Cerebellar cortex (tissue), 1 donor: ENCODE measurements at regions not wholly inside any gene's neighbourhood (a gene's known extent, or its start where the extent isn't known, plus 50 kb on each side); places are given as distances from the start of the nearest gene placed in this dataset.
"Not testable (repeated sequence)": the region's sequence is repeated elsewhere in the genome, so short reads cannot be mapped to it uniquely, and the experiment has no call there.

Experiments used
- DNase-seq: peaks from one replicate; pipeline ENCODE4 v3.0.0-alpha.2; 2015; ENCODE audit warnings: low spot score

DNA sequence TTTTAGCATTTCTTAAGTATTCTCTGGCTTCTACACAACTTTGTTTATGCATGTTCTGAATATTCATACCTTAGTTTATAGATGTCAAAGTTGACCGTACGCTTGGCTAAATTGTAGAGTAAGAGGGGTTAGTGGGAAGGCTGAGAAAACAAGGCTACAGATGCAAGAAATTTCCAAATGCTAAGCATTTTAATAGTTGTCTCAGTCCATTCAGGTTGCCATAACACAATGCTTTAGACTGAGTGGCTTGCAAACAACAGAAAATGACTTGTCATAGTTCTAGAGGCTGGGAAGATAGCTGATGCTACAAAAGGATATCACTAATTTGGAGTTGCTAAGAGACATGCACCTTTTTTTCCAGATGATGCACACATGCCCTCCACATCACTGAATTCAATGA, 53.0 kb upstream of the C1QTNF3 start:
- not testable (repeated sequence) for DNase-seq

DNA sequence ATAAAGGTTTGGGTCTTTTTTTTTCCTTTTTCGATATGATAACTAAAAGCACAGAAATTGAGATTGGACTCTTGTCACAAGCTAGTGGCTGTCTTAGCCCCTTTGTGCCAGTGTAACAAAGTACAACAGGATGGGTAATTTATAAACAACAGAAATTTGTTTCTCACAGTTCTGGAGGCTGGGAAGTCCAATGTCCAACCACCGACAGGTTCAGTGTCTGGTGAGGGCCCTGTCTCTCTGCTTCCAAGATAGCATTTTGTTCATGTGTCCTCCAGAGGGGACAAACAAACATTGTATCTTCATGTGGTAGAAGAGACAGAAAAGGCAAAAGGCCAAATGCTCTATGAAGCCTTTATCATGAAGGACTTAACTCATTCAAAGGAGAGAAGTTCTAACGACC, 56.9 kb upstream of the C1QTNF3 start:
- not testable (repeated sequence) for DNase-seq

- DNase-seq, result not testable (repeated sequence)
Observed at GRCh38 chr5:34101567-34101966, 58.6 kb upstream of the C1QTNF3 start.

GRCh38 chr5:34108897-34109296, 65.9 kb upstream of the C1QTNF3 start:
- DNase-seq, result not testable (repeated sequence)

DNA sequence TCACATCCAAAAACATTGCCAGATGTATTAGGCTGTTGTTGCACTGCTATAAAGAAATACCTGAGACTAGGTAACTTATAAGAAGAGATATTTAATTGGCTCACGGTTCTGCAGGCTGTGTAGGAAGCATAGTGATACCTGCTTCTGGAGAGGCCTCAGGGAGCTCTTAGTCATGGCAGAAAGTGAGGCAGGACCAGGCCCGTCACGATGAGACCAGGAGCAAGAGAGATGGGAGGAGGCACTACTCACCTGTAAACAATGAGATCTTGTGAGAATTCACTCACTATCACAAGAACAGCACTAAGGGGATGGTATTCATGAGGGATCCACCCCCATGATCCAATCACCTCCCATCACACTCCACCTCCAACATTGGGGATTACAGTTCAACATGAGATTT, 81.3 kb upstream of the C1QTNF3 start:
- not testable (repeated sequence) for DNase-seq

- DNase-seq, result not testable (repeated sequence)
Observed at GRCh38 chr5:34125354-34125753, 82.3 kb upstream of the C1QTNF3 start.

DNA sequence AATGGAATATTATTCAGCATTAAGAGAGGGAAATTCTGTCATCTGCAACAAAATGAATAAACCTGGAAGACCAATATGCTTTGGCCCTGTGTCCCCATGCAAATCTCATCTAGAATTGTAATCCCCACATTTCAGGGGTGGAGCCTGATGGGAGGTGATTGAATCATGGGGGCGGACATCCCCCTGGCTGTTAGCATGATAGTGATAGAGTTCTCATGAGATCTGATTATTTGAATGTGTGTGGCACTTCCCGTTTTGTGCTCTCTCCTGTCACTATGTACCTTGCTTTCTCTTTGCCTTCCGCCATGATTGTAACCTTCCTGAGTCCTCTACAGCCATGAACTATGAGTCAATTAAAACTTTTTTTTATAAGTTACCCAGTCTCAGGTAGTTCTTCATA, 83.7 kb upstream of the C1QTNF3 start:
- not testable (repeated sequence) for DNase-seq

GRCh38 chr5:34127818-34128217, 84.8 kb upstream of the C1QTNF3 start:
- not testable (repeated sequence) for DNase-seq

- not testable (repeated sequence) for DNase-seq
Observed at GRCh38 chr5:34128890-34129289, 85.9 kb upstream of the C1QTNF3 start.

- not testable (repeated sequence) for DNase-seq
Observed at GRCh38 chr5:34154988-34155387, 112.0 kb upstream of the C1QTNF3 start.

DNA sequence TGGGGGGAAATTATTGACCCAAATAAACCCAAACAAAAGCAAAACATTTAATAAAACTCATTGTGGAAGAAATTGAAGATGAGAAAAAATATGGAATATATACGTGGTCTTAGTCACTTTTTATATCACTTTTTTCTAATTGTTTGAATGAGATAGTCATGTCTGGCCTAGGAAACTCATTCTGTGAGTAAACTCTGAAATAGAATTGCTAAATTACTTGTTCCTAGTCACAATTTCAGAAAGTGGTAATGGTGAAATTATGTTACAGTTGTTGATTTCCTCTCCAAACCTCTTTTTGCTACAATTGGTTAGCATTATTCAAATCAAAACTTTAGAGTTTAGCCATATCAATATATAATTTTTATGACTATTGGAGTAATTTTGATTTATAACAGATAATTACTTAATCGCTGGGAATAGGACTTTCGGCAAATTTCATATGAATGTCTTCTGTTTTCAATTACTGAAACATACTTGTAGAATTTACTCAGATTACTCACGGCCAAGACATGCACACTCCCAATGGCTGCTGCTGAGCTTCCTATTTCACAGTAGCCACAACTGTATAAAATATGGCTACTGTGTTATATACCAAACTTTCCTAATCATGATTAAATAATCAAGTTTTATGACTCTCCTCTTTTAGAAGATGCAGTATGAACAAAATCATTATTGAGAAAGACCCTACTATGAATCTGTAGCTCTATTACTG, 113.8 kb upstream of the C1QTNF3 start:
- DNase-seq, result not testable (repeated sequence)

DNA sequence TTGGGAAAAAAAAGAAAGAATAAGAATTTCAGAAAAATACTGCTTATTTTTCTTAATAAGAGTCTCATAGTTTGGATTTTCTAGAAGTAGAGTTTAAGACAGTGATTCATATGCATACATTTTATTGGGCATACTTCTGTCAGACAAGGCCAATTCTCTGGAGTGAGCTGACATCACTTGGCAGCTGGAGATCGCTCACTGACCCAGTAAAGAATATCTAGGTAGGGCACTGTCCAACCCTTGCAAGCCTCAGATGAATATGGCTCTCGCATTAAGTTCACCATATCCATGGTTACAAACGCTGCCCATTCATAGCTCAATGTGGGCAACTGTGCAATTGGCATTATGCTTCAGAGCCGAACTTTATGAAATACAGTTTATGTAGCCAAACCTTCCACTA, 117.9 kb upstream of the C1QTNF3 start:
- not testable (repeated sequence) for DNase-seq

DNA sequence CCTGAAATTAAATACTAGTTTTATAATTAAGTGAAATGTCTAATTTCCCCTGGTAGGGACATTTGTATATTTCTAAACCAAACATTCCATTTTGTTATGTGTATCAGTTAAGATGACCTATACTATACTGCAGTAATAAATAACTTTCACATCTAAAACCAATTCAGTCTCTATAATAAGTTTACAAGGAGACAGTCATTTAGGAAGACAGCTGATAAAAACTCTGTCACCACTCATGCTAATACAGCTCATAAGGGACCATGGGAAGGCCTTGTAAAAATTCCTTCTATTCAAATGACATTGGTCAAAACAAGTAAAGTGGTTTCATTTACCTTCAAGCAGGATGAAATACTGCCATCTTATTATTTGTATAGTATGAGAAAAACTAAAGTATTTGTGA, 128.4 kb upstream of the C1QTNF3 start:
- not testable (repeated sequence) for DNase-seq

DNA sequence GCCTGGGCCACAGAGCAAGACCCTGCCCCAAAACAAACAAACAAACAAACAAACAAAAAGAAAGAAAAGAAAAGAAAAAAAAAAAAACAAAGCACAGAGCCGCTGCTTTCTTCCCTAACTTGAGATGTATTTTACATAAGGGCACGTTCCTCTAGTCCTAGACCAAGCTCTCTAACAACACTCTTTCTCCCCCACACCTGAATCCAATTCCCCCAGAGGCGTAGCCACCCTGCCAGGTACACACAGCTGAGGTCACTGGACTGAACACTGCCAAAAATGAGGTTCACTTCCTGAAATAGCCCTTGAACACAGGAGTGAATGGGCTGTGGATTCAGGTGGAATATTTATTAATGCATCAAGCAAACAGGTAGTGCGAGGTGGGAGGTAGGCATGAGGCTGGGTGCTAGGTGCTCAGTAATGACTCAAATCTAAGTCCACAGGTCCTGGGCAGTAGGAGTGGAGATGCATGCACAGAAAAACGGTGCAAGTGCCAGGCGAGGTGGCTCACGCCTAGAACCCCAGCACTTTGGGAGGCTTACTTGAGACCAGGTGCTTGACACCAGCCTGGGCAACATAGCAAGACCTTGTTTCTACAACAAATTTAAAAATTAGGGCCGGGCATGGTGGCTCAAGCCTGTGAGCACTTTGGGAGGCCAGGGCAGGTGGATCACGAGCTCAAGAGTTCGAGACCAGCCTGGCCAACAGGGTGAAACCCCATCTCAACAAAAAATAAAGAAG, 136.6 kb upstream of the C1QTNF3 start:
- DNase-seq, result not testable (repeated sequence)

- not testable (repeated sequence) for DNase-seq
Observed at GRCh38 chr5:34180225-34180624, 137.2 kb upstream of the C1QTNF3 start.

- DNase-seq, result not testable (repeated sequence)
Observed at GRCh38 chr5:34180940-34181614, 138.1 kb upstream of the C1QTNF3 start.

DNA sequence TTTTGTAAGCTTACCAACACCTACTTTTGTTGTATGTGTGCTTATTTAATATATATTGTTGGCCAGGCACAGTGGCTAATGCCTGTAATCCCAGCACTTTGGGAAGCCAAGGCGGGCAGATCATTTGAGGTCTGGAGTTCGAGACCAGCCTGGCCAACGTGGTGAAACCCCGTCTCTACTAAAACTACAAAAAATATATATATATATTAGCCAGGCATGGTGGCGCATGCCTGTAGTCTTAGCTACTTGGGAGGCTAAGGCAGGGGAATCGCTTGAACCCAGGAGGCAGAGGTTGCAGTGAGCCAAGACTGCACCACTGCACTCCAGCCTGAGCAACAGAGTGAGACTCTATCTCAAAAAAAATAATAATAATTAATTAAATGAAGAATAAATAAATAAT, 142.0 kb upstream of the C1QTNF3 start:
- DNase-seq, result not testable (repeated sequence)

- not testable (repeated sequence) for DNase-seq
Observed at GRCh38 chr5:34185572-34185971, 142.6 kb upstream of the C1QTNF3 start.

DNA sequence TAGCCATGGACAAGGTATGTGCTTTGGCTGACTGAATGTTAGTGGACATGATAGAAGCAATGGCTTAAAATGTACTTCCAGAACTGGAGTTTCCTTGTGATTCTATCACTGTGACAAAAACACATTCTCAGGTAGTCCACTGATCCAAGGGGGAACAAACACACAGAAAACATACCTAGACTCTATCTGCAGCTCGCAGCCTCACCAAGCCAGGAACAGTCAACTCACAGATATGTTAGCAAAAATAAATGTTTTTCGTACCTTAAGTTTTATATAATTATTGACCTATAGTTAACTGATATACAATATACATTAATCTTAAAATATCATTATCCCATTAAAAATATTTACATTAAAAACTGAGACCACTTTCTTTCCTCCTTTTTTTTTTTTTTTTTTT, 143.1 kb upstream of the C1QTNF3 start:
- DNase-seq, result not testable (repeated sequence)

- not testable (repeated sequence) for DNase-seq
Observed at GRCh38 chr5:34186865-34187264, 143.9 kb upstream of the C1QTNF3 start.

GRCh38 chr5:34187441-34187840, 144.4 kb upstream of the C1QTNF3 start:
- not testable (repeated sequence) for DNase-seq

GRCh38 chr5:34188001-34188822, 145.2 kb upstream of the C1QTNF3 start:
- peak; percentile 72 for DNase-seq
